HFF-Myc (cell line): ENCODE measurements at regions not wholly inside any gene's neighbourhood (a gene's known extent, or its start where the extent isn't known, plus 50 kb on each side); places are given as distances from the start of the nearest gene placed in this dataset.

Source experiments
- DNase-seq: peaks from one replicate; pipeline ENCODE4 v3.0.0-alpha.2; 2011; ENCODE audit warnings: low read depth; ENCODE audit errors: extremely low read depth
- H3K4me3 ChIP-seq: replicated peaks from 2 replicates; pipeline ENCODE4 v1.5.1; 2011; ENCODE audit warnings: low read depth, mild to moderate bottlenecking, control low read depth, low read length
- TF ChIP-seq, protein P1 (sequence below): IDR thresholded peaks from 2 replicates; pipeline ENCODE4 v1.5.1; 2012; ENCODE audit warnings: mild to moderate bottlenecking, low read depth, low read length, control low read depth; ENCODE audit errors: missing control alignments

DNA sequence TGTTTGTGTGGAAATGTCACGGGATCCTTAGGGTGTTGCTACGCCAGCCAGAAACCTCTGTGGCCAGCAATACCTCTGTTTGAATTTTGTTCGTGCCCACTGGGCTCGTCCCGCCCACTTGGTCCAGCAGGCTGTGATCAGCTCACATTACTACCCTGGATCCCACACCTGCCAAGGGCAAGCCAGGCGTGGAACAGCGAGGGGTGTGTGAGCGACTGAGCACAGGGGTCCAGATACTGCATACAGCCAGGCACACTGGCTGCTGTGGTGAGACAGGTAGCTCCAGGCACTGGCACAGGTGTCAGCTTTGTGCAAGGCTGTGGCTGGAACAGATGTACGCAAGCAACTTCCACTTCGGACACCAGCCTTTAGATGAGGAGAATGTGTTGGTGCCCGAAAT lies 718.9 kb downstream of the EPHA7 start:
- DNase-seq, result no peak
- TF ChIP-seq, protein P1, sequence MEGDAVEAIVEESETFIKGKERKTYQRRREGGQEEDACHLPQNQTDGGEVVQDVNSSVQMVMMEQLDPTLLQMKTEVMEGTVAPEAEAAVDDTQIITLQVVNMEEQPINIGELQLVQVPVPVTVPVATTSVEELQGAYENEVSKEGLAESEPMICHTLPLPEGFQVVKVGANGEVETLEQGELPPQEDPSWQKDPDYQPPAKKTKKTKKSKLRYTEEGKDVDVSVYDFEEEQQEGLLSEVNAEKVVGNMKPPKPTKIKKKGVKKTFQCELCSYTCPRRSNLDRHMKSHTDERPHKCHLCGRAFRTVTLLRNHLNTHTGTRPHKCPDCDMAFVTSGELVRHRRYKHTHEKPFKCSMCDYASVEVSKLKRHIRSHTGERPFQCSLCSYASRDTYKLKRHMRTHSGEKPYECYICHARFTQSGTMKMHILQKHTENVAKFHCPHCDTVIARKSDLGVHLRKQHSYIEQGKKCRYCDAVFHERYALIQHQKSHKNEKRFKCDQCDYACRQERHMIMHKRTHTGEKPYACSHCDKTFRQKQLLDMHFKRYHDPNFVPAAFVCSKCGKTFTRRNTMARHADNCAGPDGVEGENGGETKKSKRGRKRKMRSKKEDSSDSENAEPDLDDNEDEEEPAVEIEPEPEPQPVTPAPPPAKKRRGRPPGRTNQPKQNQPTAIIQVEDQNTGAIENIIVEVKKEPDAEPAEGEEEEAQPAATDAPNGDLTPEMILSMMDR, result no peak
- no peak overlapping the region for H3K4me3 ChIP-seq

DNA sequence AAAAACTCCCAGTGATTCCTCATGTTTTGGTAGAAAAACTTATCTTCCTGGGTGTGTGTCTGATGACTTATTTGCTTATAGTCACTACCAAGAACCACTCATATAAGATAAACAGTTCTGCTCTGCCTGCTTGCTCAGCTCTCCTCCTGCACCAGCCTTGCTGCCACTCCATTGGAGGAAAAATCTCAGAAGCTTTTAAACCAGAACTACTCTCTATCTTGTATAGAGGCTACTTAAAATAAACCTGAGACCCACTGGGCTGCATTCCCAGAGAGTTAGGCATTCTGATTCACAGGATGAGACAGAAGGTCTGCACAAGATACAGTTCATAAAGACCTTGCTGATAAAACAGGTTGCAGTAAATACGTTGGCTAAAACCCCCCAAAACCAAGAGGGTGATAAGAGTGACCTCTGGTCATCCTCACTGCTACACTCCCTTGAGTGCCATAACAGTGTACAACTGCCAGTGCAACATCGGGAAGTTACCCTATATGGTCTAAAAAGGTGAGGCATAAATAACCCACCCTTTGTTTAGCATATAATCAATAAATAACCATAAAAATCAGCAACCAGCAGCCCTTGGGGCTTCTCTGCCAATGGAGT lies 728.3 kb downstream of the EPHA7 start:
- DNase-seq, result no peak
- no peak overlapping the region for H3K4me3 ChIP-seq
- TF ChIP-seq, protein P1, result no peak

DNA sequence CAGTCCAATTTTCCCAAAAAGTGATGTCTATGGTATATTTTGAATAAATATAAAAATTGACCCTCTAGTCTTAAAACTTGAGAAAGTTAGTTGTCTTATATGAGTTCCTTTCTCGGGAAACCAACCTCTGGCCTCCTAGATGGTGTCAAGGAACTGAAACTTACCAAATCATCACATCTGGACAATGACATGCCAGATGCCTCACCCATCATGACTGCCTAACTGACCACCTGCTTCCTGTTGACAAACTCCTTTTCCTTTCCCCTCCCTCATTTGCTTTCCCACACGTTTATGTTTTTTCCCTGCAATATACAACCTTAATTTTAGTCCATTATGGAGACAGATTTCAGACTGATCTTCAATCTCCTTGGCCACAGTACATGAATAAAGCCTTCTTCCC lies 731.0 kb downstream of the EPHA7 start:
- DNase-seq, result no peak
- TF ChIP-seq, protein P1, result no peak

DNA sequence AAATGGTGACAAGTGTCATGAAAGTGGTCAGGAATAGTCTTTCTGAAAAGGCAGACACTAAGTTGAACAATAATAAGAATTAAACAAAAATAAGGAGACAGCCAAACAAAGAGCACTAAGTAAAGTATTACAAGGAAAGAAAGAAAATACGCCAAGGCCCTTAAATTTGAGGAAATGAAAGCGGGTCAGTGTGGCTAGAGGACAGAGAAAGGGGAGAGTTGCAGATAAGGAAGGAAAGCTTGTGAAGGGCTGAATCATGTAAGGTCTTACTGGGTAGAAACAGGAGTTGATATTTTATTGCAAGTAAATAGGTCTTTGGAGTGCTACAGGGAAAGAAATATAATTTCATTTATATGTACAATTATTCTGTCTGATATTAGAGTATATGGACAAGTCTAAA lies 732.1 kb downstream of the EPHA7 start:
- TF ChIP-seq, protein P1, result no peak
- H3K4me3 ChIP-seq, result no peak overlapping the region
- DNase-seq, result no peak

More for the DNA sequence above, 731.0 kb downstream of the EPHA7 start:
- no peak overlapping the region for H3K4me3 ChIP-seq

DNA sequence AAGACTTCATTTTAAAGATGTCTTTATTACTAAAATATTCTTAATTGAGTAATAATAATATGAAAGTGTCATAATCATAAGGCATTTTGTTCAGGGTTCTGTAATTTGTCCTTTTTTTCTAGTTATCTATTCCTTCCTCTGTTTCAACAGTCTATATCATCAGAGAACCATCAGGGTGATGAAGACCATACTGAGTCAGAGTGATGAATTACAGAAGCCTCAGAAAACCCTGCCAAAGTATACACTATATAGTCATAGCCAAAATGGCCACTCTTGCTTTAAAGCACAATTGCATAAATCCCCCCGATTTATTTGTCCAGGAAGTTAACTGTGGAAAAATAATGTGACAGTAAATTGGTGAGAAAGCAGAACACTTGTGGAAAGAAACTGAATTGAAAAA lies 735.0 kb downstream of the EPHA7 start:
- TF ChIP-seq, protein P1, result no peak
- no peak overlapping the region for H3K4me3 ChIP-seq
- no peak for DNase-seq

DNA sequence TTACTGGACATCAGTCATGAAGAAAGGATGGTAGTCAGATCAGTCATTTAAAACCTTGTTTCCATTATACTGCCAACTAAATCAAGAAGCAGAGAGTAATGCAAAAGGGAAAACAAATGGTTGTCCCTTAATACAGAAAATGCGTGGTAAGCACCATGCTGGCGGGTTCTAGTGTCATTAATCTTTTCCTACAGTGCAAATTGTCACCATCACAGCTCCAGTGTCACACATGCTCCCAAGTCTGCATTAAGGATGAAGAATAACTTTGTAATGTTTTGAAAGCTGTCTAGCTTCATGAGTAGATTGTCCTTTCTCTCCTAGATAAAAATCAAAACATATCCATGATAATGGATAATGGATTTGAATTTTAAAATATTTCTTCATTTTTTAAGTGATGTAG lies 735.6 kb downstream of the EPHA7 start:
- no peak overlapping the region for H3K4me3 ChIP-seq
- TF ChIP-seq, protein P1, result no peak
- DNase-seq, result no peak
